ENCODE measurements at regions not wholly inside any gene's neighbourhood (a gene's known extent, or its start where the extent isn't known, plus 50 kb on each side); places are given as distances from the start of the nearest gene placed in this dataset.

DNA sequence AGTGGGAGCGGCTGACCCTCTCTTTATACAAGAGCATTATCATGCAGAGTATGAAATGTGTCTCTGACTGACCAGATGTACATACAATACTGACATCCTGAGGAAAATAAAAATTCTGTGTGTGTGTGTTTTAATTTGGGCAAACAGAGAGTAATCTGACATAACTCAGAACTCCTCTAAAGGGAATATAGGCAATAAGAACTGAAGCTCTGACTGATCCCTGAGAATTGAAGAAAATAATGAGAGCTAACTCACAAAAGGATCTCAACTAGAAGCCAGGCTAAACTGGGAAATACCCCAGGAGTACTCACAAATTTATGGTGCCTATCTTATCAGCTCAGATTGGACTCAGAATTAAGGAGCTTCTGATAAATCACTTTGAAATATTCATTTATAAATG lies 539.9 kb downstream of the OLFM4 start:
- H3K4me3 ChIP-seq, result no peak overlapping the region

DNA sequence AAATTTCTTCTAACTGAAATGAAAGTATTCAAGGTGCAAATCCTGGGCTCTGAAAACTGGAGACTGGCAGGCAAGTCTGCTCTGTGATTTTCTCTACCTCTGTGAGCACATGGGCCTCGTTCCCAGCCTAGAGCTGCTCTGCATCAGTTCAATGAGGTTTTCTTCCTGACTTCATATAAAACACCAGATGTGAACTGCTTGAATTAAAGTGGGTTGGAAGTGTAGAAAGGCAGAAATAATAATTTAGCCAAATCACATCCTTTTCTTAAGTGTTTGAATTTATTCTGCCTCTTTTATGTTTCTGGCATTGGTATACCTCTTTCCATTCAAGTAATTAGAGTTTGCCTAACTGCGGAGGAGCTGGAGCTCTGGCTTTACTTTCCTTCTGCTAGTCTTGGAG lies 540.8 kb downstream of the OLFM4 start:
- Histone ChIP-seq H3K4me2 (no peak overlapping the region), H3K36me3 (replicated peaks; ENCODE audit: insufficient read depth, low read depth) (no peaks in the 10 kb centered on the region), H3K27ac (no peak overlapping the region), H4K20me1 (ENCODE audit: insufficient read depth, poor library complexity, severe bottlenecking) (no peaks in the 10 kb centered on the region), H3K27me3 (no peaks in the 10 kb centered on the region), H3K9me3 (ENCODE audit: low read depth) (no peaks in the 10 kb centered on the region), H3K79me2 (no peaks in the 10 kb centered on the region), H2AFZ (no peak overlapping the region), H3K9me2 (replicated peaks; ENCODE audit: insufficient read depth) (no peaks in the 10 kb centered on the region), H3K4me1 (ENCODE audit: insufficient read depth) (no peaks in the 10 kb centered on the region), H3K4me3 (no peak overlapping the region)
- no peak for DNase-seq (ENCODE audit: low spot score)
- TF ChIP-seq EZH2 (IDR thresholded peaks at IDR 0.05; ENCODE audit: borderline replicate concordance) (no peak), EZH2phosphoT487 (IDR thresholded peaks at IDR 0.05; ENCODE audit: low read depth, severe bottlenecking, unreplicated experiment) (no peak)
- TF ChIP-seq, protein P1, sequence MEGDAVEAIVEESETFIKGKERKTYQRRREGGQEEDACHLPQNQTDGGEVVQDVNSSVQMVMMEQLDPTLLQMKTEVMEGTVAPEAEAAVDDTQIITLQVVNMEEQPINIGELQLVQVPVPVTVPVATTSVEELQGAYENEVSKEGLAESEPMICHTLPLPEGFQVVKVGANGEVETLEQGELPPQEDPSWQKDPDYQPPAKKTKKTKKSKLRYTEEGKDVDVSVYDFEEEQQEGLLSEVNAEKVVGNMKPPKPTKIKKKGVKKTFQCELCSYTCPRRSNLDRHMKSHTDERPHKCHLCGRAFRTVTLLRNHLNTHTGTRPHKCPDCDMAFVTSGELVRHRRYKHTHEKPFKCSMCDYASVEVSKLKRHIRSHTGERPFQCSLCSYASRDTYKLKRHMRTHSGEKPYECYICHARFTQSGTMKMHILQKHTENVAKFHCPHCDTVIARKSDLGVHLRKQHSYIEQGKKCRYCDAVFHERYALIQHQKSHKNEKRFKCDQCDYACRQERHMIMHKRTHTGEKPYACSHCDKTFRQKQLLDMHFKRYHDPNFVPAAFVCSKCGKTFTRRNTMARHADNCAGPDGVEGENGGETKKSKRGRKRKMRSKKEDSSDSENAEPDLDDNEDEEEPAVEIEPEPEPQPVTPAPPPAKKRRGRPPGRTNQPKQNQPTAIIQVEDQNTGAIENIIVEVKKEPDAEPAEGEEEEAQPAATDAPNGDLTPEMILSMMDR (IDR thresholded peaks at IDR 0.05; ENCODE audit: poor library complexity), result no peak
- 82% methylated on average over 2 of the region's 2 CpGs for WGBS (ENCODE audit: low lambda C conversion rate, missing lambda C conversion rate)

More for the DNA sequence above, 539.9 kb downstream of the OLFM4 start:
- DNase-seq (ENCODE audit: low spot score), result no peak
- Histone ChIP-seq H3K9me2 (replicated peaks; ENCODE audit: insufficient read depth) (no peaks in the 10 kb centered on the region), H3K36me3 (replicated peaks; ENCODE audit: insufficient read depth, low read depth) (no peaks in the 10 kb centered on the region), H3K79me2 (no peaks in the 10 kb centered on the region), H3K4me1 (ENCODE audit: insufficient read depth) (no peaks in the 10 kb centered on the region), H2AFZ (no peak overlapping the region), H3K27ac (no peak overlapping the region), H4K20me1 (ENCODE audit: insufficient read depth, poor library complexity, severe bottlenecking) (no peaks in the 10 kb centered on the region), H3K27me3 (no peaks in the 10 kb centered on the region), H3K4me2 (no peak overlapping the region), H3K9me3 (ENCODE audit: low read depth) (no peaks in the 10 kb centered on the region)
- WGBS (ENCODE audit: low lambda C conversion rate, missing lambda C conversion rate), result 93% methylated on average over 1 of the region's 1 CpG
- TF ChIP-seq EZH2phosphoT487 (IDR thresholded peaks at IDR 0.05; ENCODE audit: low read depth, severe bottlenecking, unreplicated experiment) (no peak), EZH2 (IDR thresholded peaks at IDR 0.05; ENCODE audit: borderline replicate concordance) (no peak)
- TF ChIP-seq, protein P1 (IDR thresholded peaks at IDR 0.05; ENCODE audit: poor library complexity), result no peak

DNA sequence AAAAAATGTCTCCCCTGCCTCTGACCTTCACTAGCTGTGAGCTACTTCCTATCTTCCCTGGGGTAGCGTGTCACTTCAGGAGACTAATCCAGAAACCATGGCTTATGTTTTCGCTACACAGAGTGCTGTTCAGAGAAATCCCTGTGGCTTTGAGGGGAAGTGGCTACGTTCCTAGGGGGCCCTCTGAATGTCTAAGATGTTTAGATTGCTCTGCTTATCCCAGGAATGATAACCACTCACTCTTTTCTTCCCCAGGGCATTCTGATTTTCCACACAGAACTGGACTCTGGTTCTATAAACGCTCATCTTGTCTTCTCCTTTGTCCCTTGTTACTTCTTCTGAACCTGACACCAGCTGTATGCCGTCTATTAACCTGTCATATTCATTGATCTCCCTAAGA lies 572.5 kb downstream of the OLFM4 start:
- H3K27ac ChIP-seq, result no peak overlapping the region

More for the DNA sequence above, 572.5 kb downstream of the OLFM4 start:
- Histone ChIP-seq H3K79me2 (no peaks in the 10 kb centered on the region), H3K4me1 (ENCODE audit: insufficient read depth) (no peaks in the 10 kb centered on the region), H3K4me2 (no peak overlapping the region), H3K9me3 (ENCODE audit: low read depth) (no peaks in the 10 kb centered on the region), H2AFZ (no peak overlapping the region), H3K4me3 (no peak overlapping the region), H4K20me1 (ENCODE audit: insufficient read depth, poor library complexity, severe bottlenecking) (no peaks in the 10 kb centered on the region), H3K27me3 (no peaks in the 10 kb centered on the region), H3K9me2 (replicated peaks; ENCODE audit: insufficient read depth) (no peaks in the 10 kb centered on the region), H3K36me3 (replicated peaks; ENCODE audit: insufficient read depth, low read depth) (no peaks in the 10 kb centered on the region)
- WGBS (ENCODE audit: low lambda C conversion rate, missing lambda C conversion rate), result 43% methylated on average over 5 of the region's 5 CpGs
- no peak for DNase-seq (ENCODE audit: low spot score)
- TF ChIP-seq, protein P1 (IDR thresholded peaks at IDR 0.05; ENCODE audit: poor library complexity), result no peak
- no peak for TF ChIP-seq EZH2phosphoT487 (IDR thresholded peaks at IDR 0.05; ENCODE audit: low read depth, severe bottlenecking, unreplicated experiment)
- TF ChIP-seq EZH2 (IDR thresholded peaks at IDR 0.05; ENCODE audit: borderline replicate concordance), result no peak
